Neural cell (in vitro differentiated cells): ENCODE measurements at regions not wholly inside any gene's neighbourhood (a gene's known extent, or its start where the extent isn't known, plus 50 kb on each side); places are given as distances from the start of the nearest gene placed in this dataset.

Source experiments
- EP300 ChIP-seq: fragments of 450-650 bp; conservative IDR thresholded peaks from 2 replicates; pipeline ENCODE4 v1.6.1; 2014; ENCODE audit warnings: antibody characterized with exemption, mild to moderate bottlenecking, moderate library complexity; ENCODE audit not compliant: poor library complexity, severe bottlenecking
- POLR2AphosphoS5 ChIP-seq: IDR thresholded peaks from 2 replicates; pipeline ENCODE4 v1.6.1; 2012
- RAD21 ChIP-seq: fragments of 450-650 bp; conservative IDR thresholded peaks from 2 replicates; pipeline ENCODE4 v1.6.1; 2014; ENCODE audit warnings: antibody characterized with exemption, mild to moderate bottlenecking, moderate library complexity
- TAF1 ChIP-seq: IDR thresholded peaks from 2 replicates; pipeline ENCODE4 v1.6.1; 2012; ENCODE audit warnings: low read depth
- TF ChIP-seq, protein P1 (sequence below): fragments of 450-650 bp; IDR thresholded peaks from 2 replicates; pipeline ENCODE4 v1.5.1; 2014; ENCODE audit warnings: antibody characterized with exemption, mild to moderate bottlenecking, moderate library complexity; ENCODE audit not compliant: poor library complexity, severe bottlenecking

DNA sequence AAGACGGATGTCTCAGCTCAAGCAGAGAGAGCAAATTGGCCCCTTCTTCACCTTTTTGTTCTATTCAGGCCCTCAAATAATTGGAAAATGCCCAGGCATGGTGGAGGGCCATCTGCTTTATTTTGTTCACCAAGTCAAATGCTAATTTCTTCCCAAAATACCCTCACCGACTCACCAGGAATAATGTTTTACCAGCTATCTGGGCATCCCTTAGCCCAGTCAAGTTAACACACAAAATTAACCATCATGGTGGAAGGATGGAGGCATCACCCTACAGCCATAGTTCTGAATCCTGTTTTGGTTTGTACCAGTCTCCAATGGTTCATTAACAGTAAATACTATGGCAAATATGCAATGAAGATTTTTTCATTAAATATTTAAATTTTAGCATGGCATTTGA is 51.7 kb upstream of the SERP2 start:
- TF ChIP-seq, protein P1, sequence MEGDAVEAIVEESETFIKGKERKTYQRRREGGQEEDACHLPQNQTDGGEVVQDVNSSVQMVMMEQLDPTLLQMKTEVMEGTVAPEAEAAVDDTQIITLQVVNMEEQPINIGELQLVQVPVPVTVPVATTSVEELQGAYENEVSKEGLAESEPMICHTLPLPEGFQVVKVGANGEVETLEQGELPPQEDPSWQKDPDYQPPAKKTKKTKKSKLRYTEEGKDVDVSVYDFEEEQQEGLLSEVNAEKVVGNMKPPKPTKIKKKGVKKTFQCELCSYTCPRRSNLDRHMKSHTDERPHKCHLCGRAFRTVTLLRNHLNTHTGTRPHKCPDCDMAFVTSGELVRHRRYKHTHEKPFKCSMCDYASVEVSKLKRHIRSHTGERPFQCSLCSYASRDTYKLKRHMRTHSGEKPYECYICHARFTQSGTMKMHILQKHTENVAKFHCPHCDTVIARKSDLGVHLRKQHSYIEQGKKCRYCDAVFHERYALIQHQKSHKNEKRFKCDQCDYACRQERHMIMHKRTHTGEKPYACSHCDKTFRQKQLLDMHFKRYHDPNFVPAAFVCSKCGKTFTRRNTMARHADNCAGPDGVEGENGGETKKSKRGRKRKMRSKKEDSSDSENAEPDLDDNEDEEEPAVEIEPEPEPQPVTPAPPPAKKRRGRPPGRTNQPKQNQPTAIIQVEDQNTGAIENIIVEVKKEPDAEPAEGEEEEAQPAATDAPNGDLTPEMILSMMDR = no peak
- TF ChIP-seq POLR2AphosphoS5 (no peak), TAF1 (no peak), EP300 (no peak), RAD21 (no peak)
